ENCODE measurements at regions not wholly inside any gene's neighbourhood (a gene's known extent, or its start where the extent isn't known, plus 50 kb on each side); places are given as distances from the start of the nearest gene placed in this dataset.

DNA sequence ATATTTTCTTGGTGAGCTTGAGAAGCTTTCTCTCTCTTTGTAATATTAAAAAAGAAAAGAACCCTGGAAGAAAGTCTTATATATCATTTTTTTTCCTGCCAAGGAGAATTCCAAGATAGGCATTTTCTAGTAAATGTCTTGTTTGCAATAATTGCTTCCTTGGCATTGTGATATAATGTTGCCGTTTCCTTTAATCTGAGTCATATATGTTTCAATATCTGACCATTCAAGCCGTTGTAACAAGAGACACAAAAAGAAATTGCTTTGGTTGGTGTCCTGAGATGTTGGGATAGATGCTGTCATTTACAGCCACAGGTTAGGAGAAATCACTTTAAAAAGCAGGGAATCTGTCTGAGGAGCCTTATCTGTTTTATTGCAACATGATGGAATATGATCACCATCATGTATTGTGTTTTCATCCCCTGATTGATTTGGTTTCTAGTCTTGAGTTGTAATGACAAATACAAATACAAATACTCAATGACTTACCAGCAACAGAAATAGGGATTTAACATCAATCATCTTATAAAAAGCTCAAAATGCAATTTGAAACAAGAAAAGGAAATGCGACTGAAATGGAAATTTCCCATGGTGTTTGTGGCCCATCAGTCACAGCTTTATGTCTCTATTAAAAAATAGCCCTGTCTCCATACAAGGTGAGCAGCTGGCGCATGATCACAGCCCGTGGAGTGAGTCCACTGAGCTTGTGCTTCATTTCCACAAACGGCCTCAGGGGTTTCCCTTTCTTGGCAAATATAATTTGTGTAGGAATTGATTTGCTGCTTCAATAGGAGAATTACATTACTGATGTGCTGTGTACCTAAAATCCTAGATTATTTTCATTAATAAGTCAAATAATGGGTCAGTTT lies 250.1 kb upstream of the TRPC7 start:
- TF ChIP-seq, protein P1, sequence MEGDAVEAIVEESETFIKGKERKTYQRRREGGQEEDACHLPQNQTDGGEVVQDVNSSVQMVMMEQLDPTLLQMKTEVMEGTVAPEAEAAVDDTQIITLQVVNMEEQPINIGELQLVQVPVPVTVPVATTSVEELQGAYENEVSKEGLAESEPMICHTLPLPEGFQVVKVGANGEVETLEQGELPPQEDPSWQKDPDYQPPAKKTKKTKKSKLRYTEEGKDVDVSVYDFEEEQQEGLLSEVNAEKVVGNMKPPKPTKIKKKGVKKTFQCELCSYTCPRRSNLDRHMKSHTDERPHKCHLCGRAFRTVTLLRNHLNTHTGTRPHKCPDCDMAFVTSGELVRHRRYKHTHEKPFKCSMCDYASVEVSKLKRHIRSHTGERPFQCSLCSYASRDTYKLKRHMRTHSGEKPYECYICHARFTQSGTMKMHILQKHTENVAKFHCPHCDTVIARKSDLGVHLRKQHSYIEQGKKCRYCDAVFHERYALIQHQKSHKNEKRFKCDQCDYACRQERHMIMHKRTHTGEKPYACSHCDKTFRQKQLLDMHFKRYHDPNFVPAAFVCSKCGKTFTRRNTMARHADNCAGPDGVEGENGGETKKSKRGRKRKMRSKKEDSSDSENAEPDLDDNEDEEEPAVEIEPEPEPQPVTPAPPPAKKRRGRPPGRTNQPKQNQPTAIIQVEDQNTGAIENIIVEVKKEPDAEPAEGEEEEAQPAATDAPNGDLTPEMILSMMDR (conservative IDR thresholded peaks at IDR 0.05; ENCODE audit: low read length) = no peak
- TF ChIP-seq EZH2phosphoT487 (IDR thresholded peaks at IDR 0.05; ENCODE audit: borderline replicate concordance) = no peak

Measured in Loucy (cell line).